Liver (tissue), 7 donors: ENCODE measurements at regions not wholly inside any gene's neighbourhood (a gene's known extent, or its start where the extent isn't known, plus 50 kb on each side); places are given as distances from the start of the nearest gene placed in this dataset.

Experiments
- DNase-seq: peaks from one replicate; pipeline ENCODE4 v3.0.0-alpha.2; 2017; ENCODE audit warnings: low spot score
- H3K27ac ChIP-seq, 2 donors: one replicate each; pipeline ENCODE4 v1.7.0; 2013; ENCODE audit warnings: inconsistent platforms in 2 of 2, low read length in 2 of 2, control low read depth in 1 of 2, low read depth in 1 of 2, mild to moderate bottlenecking in 1 of 2
- H3K27me3 ChIP-seq, 4 donors: one replicate each; pipeline versions ENCODE4 v1.6.1 to v1.7.0; 2013; ENCODE audit warnings: low read length in 3 of 4, inconsistent platforms in 1 of 4, mild to moderate bottlenecking in 1 of 4, moderate library complexity in 1 of 4; ENCODE audit not compliant: control insufficient read depth in 4 of 4, insufficient read depth in 4 of 4
- H3K36me3 ChIP-seq, 4 donors: one replicate each; pipeline versions ENCODE4 v1.6.1 to v1.7.0; 2013; ENCODE audit warnings: low read length in 3 of 4, mild to moderate bottlenecking in 3 of 4, low read depth in 1 of 4, moderate library complexity in 1 of 4; ENCODE audit not compliant: control insufficient read depth in 4 of 4, insufficient read depth in 3 of 4
- H3K4me1 ChIP-seq, 4 donors: one replicate each; pipeline versions ENCODE4 v1.6.1 to v1.7.0; 2013; ENCODE audit warnings: low read length in 3 of 4, mild to moderate bottlenecking in 3 of 4, moderate library complexity in 1 of 4; ENCODE audit not compliant: control insufficient read depth in 4 of 4, insufficient read depth in 4 of 4
- H3K4me3 ChIP-seq, 3 donors: one replicate each; pipeline versions ENCODE4 v1.6.1 to v1.7.0; 2013; ENCODE audit warnings: low read length in 3 of 3, control low read depth in 1 of 3, low read depth in 1 of 3, mild to moderate bottlenecking in 1 of 3
- H3K9ac ChIP-seq, 2 donors: one replicate each; pipeline ENCODE4 v1.7.0; 2013; ENCODE audit warnings: low read length in 2 of 2, mild to moderate bottlenecking in 2 of 2, moderate library complexity in 2 of 2, control low read depth in 1 of 2, low read depth in 1 of 2
- H3K9me3 ChIP-seq, 4 donors: one replicate each; pipeline versions ENCODE4 v1.6.1 to v1.7.0; 2013; ENCODE audit warnings: low read length in 3 of 4; ENCODE audit not compliant: control insufficient read depth in 4 of 4
- FOXA1 ChIP-seq: IDR thresholded peaks from 2 replicates; pipeline ENCODE4 v1.6.1; 2016; ENCODE audit warnings: antibody characterized with exemption
- NR2F2 ChIP-seq: IDR thresholded peaks from 2 replicates; pipeline ENCODE4 v1.6.1; 2016; ENCODE audit warnings: antibody characterized with exemption
- RAD21 ChIP-seq, 2 donors: IDR thresholded peaks; 2 replicates each; pipeline ENCODE4 v1.6.1; 2016; ENCODE audit warnings: antibody characterized with exemption in 2 of 2, mild to moderate bottlenecking in 2 of 2
- SP1 ChIP-seq: IDR thresholded peaks from 2 replicates; pipeline ENCODE4 v1.6.1; 2018; ENCODE audit warnings: antibody characterized with exemption, mild to moderate bottlenecking
- WGBS: extraction: QIAGEN DNeasy Blood & Tissue Kit; methylation state at CpG from one replicate; pipeline ENCODE4 v1.1.7; 2013; 5-methylcytosine and 5-hydroxymethylcytosine counted together
- TF ChIP-seq, protein P1 (sequence below): IDR thresholded peaks from 2 replicates; pipeline ENCODE4 v1.6.1; 2016; ENCODE audit warnings: antibody characterized with exemption
- TF ChIP-seq, protein P2 (sequence below): IDR thresholded peaks from 2 replicates; pipeline ENCODE4 v1.6.1; 2016; ENCODE audit warnings: antibody characterized with exemption, mild to moderate bottlenecking
- TF ChIP-seq, protein P3 (sequence below): IDR thresholded peaks from 2 replicates; pipeline ENCODE4 v1.6.1; 2016; ENCODE audit warnings: antibody characterized with exemption
- donor health status: healthy.
- donor health status: healthy.
- donor health status: healthy.
- donor health status: healthy.

DNA sequence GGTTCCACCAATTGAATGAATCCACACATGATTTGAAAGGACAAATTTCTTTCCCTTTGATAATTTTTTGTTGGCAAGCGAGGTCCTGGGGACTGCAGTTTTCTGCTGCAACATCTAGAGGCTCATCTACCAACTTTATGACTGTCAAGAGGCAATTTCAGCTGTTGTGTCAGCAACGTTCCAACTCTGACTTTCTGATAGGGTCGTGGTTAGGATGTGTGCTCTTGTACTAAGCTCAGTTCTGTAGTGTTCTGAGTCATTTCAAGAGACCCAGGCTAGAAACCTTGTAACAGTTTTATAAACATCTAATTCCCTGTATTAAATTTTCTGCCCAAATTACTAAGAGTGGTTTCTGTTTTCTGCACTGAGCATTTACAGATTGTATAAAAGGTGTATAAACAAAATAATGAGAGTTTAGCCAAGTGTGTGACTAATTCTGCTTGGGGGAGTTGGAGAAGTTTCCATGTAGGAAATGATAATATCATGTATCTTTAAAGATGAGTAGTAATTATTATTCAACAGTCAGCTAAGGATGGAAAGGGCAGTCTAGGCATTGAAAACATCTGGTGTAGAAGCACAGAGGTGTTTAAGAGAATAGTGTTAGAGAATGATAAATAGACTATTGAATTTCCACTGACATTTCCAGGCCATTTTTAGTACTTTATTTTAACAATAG lies 72.2 kb downstream of the RBMXL2 start:
- Histone ChIP-seq H3K9me3 (no peaks in the 10 kb centered on the region), H3K36me3 (no peaks in the 10 kb centered on the region), H3K27ac (no peak overlapping the region), H3K4me1 (no peaks in the 10 kb centered on the region), H3K9ac (no peak overlapping the region), H3K4me3 (no peak overlapping the region), H3K27me3 (no peaks in the 10 kb centered on the region)
- no peak for DNase-seq
- no peak for TF ChIP-seq SP1
- TF ChIP-seq, protein P1, sequence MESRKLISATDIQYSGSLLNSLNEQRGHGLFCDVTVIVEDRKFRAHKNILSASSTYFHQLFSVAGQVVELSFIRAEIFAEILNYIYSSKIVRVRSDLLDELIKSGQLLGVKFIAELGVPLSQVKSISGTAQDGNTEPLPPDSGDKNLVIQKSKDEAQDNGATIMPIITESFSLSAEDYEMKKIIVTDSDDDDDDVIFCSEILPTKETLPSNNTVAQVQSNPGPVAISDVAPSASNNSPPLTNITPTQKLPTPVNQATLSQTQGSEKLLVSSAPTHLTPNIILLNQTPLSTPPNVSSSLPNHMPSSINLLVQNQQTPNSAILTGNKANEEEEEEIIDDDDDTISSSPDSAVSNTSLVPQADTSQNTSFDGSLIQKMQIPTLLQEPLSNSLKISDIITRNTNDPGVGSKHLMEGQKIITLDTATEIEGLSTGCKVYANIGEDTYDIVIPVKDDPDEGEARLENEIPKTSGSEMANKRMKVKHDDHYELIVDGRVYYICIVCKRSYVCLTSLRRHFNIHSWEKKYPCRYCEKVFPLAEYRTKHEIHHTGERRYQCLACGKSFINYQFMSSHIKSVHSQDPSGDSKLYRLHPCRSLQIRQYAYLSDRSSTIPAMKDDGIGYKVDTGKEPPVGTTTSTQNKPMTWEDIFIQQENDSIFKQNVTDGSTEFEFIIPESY = no peak
- TF ChIP-seq, protein P2, sequence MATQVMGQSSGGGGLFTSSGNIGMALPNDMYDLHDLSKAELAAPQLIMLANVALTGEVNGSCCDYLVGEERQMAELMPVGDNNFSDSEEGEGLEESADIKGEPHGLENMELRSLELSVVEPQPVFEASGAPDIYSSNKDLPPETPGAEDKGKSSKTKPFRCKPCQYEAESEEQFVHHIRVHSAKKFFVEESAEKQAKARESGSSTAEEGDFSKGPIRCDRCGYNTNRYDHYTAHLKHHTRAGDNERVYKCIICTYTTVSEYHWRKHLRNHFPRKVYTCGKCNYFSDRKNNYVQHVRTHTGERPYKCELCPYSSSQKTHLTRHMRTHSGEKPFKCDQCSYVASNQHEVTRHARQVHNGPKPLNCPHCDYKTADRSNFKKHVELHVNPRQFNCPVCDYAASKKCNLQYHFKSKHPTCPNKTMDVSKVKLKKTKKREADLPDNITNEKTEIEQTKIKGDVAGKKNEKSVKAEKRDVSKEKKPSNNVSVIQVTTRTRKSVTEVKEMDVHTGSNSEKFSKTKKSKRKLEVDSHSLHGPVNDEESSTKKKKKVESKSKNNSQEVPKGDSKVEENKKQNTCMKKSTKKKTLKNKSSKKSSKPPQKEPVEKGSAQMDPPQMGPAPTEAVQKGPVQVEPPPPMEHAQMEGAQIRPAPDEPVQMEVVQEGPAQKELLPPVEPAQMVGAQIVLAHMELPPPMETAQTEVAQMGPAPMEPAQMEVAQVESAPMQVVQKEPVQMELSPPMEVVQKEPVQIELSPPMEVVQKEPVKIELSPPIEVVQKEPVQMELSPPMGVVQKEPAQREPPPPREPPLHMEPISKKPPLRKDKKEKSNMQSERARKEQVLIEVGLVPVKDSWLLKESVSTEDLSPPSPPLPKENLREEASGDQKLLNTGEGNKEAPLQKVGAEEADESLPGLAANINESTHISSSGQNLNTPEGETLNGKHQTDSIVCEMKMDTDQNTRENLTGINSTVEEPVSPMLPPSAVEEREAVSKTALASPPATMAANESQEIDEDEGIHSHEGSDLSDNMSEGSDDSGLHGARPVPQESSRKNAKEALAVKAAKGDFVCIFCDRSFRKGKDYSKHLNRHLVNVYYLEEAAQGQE = no peak
- 46% methylated on average over 3 of the region's 3 CpGs for WGBS

DNA sequence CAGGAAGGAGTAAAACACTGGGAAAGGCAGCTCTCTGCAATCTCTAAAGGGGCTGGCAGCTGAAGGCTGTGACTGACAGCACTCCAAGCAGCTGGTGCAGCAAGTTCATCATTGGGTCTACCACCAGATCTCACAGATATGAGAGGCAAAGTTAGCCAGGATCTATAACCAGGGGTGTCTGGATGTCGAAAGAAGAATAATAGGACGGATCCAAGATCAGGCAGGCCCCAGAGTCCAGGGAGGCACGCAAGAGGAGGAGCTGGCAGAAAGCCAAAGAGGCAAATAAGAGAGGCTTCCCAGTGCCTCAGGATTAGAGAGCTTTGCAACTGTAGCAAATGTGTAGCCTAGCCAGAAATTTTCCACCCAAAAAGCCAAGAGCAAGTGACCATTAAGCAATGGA lies 77.1 kb downstream of the RBMXL2 start:
- Histone ChIP-seq H3K27ac (no peak overlapping the region), H3K9me3 (no peaks in the 10 kb centered on the region), H3K9ac (no peak overlapping the region), H3K27me3 (peaks cover 0 to 4% (median 0%) of the 10 kb centered on the region in 4 donors), H3K4me3 (no peak overlapping the region), H3K36me3 (no peaks in the 10 kb centered on the region), H3K4me1 (no peaks in the 10 kb centered on the region)
- no peak for DNase-seq
- TF ChIP-seq, protein P3, sequence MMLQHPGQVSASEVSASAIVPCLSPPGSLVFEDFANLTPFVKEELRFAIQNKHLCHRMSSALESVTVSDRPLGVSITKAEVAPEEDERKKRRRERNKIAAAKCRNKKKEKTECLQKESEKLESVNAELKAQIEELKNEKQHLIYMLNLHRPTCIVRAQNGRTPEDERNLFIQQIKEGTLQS = no peak
- TF ChIP-seq RAD21 (IDR thresholded peaks at IDR 0.05) (no peak), FOXA1 (no peak), NR2F2 (no peak)
- TF ChIP-seq, protein P2 = no peak
- WGBS = 51% methylated on average over 3 of the region's 3 CpGs
